HL-60 (cell line): ENCODE measurements at regions not wholly inside any gene's neighbourhood (a gene's known extent, or its start where the extent isn't known, plus 50 kb on each side); places are given as distances from the start of the nearest gene placed in this dataset.

ENCODE experiments used
- GABPA ChIP-seq: IDR thresholded peaks from 2 replicates; pipeline ENCODE4 v1.6.1; 2012; ENCODE audit warnings: low read depth
- POLR2AphosphoS5 ChIP-seq: IDR thresholded peaks from 2 replicates; pipeline ENCODE4 v1.6.1; 2012; ENCODE audit warnings: low read depth
- SPI1 ChIP-seq: IDR thresholded peaks from 2 replicates; pipeline ENCODE4 v1.6.1; 2012; ENCODE audit warnings: low read depth, mild to moderate bottlenecking, borderline replicate concordance
- TF ChIP-seq, protein P1 (sequence below): IDR thresholded peaks from one replicate; pipeline ENCODE4 v1.5.1; 2011; ENCODE audit warnings: low read length, control low read depth, inconsistent platforms; ENCODE audit not compliant: insufficient read depth
- TF ChIP-seq, protein P2 (sequence below): IDR thresholded peaks from 2 replicates; pipeline ENCODE4 v1.6.1; 2012; ENCODE audit warnings: low read depth; ENCODE audit not compliant: insufficient replicate concordance

DNA sequence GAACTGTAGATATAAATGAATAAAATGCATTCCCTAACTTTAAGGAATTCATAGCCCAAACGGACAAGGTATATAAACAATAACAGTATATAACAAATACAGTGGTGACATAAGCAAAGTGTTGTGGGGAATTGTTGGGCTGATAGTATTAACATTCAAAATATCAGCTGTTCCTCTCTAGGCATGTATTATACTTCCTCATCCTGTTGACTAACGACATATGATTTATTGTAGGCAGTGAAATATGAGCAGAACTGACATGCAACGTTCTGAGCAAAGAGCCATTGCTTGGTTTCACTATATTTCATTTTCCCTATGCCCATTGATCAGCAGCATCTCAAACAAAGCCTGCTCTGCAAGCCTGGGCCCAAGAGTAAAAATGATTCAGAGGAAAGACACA, 143.9 kb downstream of the PTCHD1 start:
- TF ChIP-seq, protein P1, sequence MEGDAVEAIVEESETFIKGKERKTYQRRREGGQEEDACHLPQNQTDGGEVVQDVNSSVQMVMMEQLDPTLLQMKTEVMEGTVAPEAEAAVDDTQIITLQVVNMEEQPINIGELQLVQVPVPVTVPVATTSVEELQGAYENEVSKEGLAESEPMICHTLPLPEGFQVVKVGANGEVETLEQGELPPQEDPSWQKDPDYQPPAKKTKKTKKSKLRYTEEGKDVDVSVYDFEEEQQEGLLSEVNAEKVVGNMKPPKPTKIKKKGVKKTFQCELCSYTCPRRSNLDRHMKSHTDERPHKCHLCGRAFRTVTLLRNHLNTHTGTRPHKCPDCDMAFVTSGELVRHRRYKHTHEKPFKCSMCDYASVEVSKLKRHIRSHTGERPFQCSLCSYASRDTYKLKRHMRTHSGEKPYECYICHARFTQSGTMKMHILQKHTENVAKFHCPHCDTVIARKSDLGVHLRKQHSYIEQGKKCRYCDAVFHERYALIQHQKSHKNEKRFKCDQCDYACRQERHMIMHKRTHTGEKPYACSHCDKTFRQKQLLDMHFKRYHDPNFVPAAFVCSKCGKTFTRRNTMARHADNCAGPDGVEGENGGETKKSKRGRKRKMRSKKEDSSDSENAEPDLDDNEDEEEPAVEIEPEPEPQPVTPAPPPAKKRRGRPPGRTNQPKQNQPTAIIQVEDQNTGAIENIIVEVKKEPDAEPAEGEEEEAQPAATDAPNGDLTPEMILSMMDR: no peak
- TF ChIP-seq POLR2AphosphoS5: no peak
- TF ChIP-seq, protein P2, sequence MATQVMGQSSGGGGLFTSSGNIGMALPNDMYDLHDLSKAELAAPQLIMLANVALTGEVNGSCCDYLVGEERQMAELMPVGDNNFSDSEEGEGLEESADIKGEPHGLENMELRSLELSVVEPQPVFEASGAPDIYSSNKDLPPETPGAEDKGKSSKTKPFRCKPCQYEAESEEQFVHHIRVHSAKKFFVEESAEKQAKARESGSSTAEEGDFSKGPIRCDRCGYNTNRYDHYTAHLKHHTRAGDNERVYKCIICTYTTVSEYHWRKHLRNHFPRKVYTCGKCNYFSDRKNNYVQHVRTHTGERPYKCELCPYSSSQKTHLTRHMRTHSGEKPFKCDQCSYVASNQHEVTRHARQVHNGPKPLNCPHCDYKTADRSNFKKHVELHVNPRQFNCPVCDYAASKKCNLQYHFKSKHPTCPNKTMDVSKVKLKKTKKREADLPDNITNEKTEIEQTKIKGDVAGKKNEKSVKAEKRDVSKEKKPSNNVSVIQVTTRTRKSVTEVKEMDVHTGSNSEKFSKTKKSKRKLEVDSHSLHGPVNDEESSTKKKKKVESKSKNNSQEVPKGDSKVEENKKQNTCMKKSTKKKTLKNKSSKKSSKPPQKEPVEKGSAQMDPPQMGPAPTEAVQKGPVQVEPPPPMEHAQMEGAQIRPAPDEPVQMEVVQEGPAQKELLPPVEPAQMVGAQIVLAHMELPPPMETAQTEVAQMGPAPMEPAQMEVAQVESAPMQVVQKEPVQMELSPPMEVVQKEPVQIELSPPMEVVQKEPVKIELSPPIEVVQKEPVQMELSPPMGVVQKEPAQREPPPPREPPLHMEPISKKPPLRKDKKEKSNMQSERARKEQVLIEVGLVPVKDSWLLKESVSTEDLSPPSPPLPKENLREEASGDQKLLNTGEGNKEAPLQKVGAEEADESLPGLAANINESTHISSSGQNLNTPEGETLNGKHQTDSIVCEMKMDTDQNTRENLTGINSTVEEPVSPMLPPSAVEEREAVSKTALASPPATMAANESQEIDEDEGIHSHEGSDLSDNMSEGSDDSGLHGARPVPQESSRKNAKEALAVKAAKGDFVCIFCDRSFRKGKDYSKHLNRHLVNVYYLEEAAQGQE: no peak
- no peak for TF ChIP-seq SPI1
- no peak for TF ChIP-seq GABPA
